GM19463 (cell line): ENCODE measurements at regions not wholly inside any gene's neighbourhood (a gene's known extent, or its start where the extent isn't known, plus 50 kb on each side); places are given as distances from the start of the nearest gene placed in this dataset.

Source experiments
- ATAC-seq: cut with Tn5 transposase; IDR thresholded peaks from one replicate; pipeline ENCODE4 v1.9.1; 2021; ENCODE audit warnings: mild to moderate bottlenecking, moderate library complexity; ENCODE audit not compliant: unreplicated experiment

GRCh38 chr4:181687116-181687515 lies 556.1 kb upstream of the TENM3 start:
- ATAC-seq = no peak

DNA sequence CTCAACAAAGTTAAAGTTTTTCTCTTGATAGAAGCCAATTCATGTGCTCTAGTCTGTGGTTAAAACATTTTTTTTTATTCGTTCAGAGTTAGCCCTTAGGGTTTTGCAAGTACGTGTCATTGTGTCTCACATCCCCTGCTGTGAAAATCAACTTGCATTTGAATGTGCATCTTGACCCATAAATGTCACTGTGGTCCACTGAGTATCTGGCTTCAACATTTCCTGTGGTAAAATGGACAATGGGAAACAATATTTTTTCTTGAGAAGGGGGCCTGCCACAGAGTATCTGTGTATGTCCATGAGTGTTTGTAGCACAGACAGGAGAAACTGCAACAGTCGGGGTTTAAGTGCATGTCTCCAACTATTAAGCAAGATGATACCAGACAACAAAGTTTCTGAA lies 554.8 kb upstream of the TENM3 start:
- ATAC-seq = no peak

DNA sequence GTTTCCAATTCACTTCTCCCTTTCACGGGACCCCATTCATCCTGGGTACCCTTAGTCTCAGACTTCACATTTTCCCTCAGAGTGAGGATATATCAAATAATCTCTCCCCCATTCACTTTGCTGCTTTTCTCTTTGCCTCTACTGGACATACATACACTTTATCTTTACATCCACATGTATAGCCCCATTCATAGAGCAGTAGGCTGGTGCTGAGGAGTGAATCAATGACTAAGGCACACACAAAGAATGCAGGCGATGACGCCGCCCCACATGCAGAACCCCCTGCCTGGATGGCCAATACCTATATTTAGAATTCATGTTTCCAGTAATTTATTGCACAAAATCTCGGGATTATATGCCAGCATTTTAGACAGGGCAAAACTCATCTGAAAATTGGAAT lies 554.3 kb upstream of the TENM3 start:
- no peak for ATAC-seq

DNA sequence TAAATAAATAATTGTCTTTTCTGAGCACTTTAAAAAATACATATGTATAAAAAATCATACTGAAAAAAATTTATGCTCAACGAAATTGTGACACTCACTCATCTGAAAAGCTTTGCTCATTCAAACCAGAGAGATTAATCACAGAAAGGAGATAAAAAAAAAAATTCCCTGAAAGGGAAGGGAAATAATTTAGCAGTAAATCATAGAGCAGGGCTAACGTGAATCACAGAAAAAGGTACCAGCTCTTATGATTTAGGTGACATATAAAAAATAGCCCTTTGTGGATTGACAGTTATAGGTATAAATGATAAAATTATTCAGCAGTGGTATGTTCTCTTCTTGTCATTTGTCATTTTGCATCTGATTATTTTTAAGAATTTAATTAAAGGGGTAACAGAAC lies 552.7 kb upstream of the TENM3 start:
- no peak for ATAC-seq

DNA sequence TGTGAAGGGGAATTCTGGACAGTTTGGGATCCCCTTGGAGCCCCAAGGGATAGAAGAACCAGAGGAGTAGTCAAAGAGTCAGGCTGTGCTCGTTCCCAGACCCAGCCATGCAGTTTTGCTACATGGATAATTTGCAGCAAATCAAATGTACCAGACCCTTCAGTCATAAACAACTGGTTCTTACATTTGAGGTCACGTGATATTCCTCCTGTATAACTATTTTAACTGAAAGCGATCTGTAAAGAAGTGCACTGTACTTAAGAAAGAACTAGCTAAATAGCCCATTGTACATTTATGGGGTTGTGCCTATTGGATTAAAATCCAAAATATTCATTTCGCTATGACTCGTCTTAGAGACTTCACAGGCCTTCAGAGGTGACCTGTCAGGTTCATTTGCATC lies 550.2 kb upstream of the TENM3 start:
- no peak for ATAC-seq

- ATAC-seq = no peak
Measured at GRCh38 chr4:181693517-181693916, 549.7 kb upstream of the TENM3 start.

- no peak for ATAC-seq
Measured at GRCh38 chr4:181698221-181698620, 545.0 kb upstream of the TENM3 start.

GRCh38 chr4:181701214-181701613 lies 542.0 kb upstream of the TENM3 start:
- no peak for ATAC-seq

- no peak for ATAC-seq
Measured at GRCh38 chr4:181701894-181702293, 541.3 kb upstream of the TENM3 start.

DNA sequence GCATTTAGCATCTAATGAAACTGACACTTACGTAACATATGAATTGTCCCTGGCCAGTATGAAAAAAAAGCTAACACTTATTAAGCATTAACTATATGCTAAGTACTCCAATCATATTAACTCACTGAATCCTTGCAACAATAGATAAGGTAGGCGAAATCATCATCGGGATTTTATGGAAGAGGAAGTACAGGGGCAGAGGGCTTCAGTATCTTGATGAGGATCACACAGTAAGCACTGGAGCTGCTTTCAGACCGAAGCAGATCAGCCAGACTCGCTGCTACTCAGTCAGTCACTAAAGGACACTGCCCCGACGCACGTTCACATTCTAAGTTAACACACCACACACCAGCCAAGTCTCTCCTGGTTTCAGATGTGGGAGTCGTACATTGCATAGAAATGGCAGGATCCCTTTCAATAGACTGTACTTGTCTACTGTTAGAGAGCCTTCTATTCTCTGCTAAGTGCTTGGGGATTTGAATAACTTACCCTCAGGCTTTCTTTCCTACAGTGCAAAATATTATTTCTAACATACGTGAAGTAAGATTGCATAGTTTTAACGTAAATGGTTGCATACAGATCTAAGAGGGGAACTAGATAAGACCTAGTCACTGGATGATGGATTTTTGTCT lies 540.2 kb upstream of the TENM3 start:
- ATAC-seq = no peak

DNA sequence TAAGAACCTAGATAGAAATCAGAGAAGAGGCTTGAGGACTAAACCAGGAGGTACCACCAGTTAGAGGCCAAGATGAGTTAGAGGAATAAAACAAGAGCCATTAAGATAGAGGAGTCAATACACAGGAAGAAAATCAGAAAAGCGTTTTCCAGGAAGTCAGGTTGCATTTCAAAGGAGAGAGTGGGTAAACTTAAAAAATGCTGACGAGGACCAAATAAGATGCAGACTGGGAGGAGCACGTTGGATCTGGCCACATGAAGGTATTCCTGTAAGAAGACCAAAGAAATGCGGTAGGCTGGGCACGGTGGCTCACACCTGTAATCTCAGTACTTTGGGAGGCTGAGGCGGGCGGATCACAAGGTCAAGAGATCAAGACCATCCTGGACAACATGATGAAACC lies 533.1 kb upstream of the TENM3 start:
- ATAC-seq = no peak

DNA sequence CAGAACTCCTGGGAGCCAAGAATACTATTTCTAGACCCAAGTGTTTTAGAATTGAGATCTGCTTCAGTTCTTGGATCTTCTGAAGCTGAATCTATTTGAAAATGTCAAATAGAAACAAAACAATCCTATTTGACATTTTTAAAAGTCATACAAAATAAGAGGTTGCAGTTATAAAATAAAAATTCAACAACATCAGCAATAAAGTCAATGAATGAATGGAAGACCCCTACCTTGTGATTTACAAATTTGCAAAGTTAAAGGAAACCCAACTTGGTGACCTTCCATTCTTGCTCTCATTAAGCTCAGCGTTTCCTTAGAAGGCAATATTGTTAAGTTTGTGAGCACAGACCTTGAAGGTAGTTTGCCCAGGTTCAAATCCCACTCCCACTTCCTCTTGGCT lies 531.8 kb upstream of the TENM3 start:
- ATAC-seq = no peak

- ATAC-seq = no peak
Measured at GRCh38 chr4:181728305-181728966, 514.8 kb upstream of the TENM3 start.

DNA sequence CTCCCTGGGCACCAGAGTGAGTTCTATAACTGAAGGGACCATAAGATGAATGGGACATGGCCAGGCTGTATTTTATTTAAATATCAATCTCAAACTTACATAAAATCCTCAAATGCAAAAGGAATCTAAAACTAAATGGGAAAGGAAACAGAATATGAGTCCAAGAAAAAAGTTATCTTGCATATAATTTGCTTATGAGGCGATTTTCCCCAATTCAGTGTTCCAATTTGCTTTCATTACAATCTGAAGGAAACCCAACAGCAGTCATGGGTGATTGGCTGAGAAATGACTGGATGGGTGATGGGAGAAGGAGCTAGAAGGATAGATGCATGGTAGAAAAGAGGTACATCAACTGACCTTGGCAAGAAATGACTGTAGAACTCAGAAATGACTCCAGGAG lies 511.3 kb upstream of the TENM3 start:
- ATAC-seq = no peak

DNA sequence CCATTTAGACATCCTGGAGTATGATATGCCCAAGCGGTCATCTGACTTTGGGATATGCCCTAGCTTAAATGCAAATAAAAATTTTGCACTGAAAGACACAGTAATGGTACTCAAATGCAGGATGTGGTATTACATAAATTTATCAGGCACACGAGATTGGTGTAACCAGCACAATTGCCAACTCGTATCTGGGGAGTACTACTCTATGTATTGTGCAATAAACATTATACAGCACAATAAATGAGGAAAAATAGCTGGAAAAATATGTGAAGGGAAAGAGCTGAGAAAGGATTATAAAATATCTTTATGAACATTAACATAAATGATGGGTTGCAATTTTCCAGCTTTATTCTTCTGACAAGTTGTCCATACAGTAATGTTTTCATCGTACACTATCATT lies 505.5 kb upstream of the TENM3 start:
- no peak for ATAC-seq

- ATAC-seq = no peak
Measured at GRCh38 chr4:181739031-181739430, 504.2 kb upstream of the TENM3 start.

GRCh38 chr4:181741513-181741912 lies 501.7 kb upstream of the TENM3 start:
- ATAC-seq = no peak

GRCh38 chr4:181745933-181746625 lies 497.1 kb upstream of the TENM3 start:
- ATAC-seq = no peak

GRCh38 chr4:181748581-181748980 lies 494.6 kb upstream of the TENM3 start:
- no peak for ATAC-seq

DNA sequence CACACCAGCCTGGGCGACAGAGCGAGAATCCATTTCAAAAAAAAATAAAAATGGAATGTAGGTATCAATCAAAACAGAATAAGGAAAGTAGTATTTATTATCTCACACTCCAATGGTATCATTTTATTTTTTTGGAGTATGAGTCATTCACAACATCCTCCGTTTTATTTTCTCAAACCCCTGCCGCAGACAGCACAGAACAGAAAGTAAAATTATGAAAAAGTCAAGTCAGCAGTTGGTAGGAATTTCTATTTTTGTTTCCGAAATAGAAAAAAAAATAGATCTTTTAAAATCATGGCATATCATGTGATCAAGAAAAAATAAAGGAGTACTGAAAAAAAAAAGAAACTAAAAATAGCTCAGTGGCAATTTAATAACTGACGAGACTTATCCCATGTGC lies 490.7 kb upstream of the TENM3 start:
- ATAC-seq = no peak

GRCh38 chr4:181753207-181753606 lies 490.0 kb upstream of the TENM3 start:
- ATAC-seq = no peak

GRCh38 chr4:181755846-181756245 lies 487.4 kb upstream of the TENM3 start:
- no peak for ATAC-seq
